ENCODE measurements at regions not wholly inside any gene's neighbourhood (a gene's known extent, or its start where the extent isn't known, plus 50 kb on each side); places are given as distances from the start of the nearest gene placed in this dataset.

DNA sequence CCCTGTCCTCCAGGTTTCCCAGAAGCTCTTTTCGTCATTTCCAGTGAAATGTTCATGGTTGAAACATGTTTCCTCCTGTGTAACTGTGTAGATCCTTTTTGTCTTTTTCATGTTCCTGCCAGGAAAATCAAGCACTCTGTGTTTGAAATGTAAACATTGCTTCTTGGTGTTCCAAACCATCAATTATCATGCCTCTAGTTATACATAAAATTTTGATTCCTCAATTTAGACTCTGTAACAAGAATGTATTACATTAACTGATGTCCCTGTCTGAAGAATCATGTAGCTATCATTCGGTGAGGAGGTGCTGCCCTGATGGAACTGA lies 546.3 kb upstream of the CITED2 start:
- DNase-seq, result no peak

DNA sequence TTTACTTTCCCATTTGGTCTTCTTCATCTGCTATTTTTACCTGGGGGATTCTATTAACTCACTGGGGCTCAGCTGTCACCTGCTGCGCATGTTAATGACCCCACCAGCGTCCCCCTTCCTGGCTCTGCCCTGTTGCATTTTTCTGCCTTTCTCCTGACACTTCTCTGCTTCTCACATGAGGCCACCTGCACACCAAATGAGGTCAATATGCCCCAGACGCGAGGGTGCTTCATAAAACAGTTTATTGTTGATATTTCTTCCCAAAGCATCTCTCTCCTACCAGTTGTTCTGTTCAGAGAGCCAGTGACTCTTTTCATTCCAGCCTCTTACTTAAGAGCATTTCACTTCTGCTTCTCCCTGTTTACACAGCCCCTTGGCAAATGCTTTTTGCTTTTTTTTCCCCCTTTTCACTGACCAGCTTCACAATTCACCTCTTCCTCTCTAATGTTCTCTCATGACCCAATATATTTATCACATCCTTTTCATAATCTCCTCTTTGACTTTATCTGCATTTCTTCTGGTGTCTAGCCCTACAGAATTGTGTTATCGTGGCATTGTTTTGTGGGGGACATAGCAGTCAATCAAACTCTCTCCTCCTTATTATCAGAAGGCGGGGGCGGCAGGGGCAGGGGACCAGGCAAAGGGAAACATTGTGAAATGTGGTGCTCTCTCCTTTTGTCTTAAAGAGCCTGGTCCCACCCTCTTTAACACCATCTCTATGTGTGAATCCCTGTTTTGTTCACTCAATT lies 545.8 kb upstream of the CITED2 start:
- DNase-seq, result no peak

DNA sequence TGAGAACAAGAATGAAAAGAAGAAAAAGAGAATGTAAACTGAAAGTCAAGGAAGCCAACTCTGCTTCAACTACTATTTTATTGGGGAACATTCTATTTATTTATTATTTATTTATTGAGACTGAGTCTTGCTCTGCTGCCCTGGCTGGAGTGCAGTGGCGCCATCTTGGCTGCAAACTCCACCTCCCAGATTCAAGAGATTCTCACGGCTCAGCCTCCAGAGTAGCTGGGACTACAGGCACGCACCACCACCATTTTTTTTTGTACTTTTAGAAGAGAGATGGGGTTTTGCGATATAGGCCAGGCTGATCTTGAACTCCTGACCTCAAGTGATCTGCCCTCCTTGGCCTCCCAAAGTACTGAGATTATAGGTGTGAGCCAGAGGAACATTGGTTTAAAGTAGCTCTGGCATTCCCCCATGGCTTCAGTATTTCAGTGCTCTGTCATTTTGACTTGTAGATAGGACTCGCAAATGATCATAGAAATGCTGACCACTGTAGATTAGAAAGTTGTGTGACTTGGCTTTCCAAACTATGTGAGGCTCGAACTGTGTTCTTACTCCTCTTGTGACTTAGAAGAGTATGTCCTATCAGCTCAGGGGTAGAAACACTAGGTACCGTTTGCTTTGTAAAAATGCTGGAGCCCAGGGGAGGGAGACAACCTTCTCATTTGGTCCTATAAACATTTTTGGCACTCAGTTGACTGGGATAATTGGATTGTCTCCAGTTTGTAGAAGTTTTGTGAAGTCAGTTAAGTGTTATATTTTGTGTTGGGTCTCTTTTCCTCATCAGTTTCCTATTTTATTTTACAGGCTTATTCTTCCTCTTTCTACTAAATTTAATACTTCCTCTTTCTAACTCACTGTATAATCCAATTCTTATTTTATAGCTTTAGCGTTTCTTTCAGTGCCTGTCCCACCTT lies 544.9 kb upstream of the CITED2 start:
- no peak for DNase-seq

DNA sequence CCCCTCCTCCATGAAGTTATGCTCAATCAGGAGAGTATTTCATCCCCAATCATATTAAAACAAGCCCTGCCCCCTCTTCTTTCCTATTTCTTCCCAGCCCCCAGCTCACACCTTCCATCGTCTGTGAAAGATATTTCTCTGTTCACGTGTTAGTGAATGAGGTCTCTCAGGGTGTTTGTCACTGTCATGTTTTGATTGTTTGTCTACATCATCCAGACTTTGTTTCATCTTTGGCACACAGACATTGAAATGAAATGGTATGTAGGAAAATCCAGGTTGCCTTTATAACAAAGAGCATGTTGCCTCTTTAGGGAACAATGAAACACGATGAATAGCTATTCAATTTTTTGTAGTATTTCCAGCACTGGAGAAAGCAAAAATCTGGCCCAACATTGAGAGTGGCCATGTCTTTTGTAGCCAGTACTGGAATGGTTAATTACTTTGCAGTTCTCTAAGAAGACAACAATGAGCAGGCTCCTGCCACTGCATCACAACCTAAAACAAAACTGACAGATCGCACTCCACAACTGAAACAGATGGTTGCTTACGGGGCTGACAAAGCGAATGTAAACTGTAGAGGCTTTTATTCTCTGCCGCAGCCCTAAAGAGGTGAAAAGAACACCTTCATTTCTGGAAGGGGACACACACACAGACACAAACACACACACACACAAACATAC lies 543.6 kb upstream of the CITED2 start:
- DNase-seq, result no peak

DNA sequence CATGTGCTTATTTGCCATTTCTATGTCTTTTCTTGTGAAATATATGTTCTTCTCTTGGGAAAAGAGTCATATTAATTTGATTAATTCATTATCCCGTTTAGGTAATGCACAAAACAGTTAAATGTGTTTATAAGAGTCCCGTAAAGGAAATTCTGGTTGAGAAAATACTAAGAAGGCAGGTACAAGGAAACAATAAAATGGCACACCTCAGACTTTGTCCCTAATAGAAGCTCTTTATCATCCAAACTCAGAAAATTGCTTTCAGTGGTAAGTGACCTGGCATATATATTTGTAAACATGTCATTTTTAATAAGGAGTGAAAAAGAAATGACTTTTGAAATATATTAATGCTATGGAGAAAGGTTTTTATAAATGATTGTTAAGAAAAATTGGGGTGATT lies 540.5 kb upstream of the CITED2 start:
- no peak for DNase-seq

DNA sequence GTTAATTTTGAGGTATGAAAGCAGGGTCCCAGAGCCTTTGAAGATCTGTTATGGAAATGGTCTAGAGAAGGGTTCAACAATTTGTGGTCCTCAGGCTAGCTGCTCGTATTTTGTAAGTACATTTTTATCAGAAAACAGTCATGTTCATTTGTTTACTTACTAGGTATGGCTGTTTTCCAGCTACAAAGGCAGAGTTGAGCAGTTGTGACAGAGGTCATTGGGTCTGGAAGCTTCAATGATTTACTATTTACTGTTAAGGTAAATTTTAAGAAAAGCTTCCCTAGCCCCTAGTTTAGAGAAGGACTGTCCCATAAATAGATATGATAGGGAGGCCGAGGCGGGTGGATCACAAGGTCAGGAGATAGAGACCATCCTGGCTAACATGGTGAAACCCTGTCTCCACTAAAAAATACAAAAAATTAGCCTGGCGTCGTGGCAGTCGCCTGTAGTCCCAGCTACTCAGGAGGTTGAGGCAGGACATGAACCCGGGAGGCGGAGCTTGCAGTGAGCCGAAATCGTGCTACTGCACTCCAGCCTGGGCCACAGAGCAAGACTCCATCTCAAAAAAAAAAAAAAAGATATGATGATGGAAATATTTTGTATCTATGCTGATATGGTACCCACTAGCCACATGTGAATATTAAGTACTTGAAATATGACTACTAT lies 538.4 kb upstream of the CITED2 start:
- no peak for DNase-seq

DNA sequence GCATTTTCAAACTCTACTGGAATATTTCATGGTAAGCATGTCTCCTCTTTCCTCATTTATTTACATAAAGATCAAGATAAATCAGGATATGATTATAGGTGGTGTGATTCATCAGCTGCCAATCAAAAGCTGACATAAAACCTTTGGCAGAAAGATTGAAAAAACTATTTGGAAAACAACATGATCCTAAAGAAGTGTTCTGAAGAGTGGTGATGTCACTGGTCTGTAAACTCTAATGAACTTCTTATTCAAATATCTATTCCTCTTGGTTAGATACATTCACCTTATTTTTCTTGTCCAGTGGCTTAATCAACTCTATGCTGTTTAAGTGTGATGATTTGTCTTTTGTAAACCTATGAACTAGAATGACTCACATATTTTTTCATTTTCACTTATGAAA lies 535.5 kb upstream of the CITED2 start:
- DNase-seq, result no peak

DNA sequence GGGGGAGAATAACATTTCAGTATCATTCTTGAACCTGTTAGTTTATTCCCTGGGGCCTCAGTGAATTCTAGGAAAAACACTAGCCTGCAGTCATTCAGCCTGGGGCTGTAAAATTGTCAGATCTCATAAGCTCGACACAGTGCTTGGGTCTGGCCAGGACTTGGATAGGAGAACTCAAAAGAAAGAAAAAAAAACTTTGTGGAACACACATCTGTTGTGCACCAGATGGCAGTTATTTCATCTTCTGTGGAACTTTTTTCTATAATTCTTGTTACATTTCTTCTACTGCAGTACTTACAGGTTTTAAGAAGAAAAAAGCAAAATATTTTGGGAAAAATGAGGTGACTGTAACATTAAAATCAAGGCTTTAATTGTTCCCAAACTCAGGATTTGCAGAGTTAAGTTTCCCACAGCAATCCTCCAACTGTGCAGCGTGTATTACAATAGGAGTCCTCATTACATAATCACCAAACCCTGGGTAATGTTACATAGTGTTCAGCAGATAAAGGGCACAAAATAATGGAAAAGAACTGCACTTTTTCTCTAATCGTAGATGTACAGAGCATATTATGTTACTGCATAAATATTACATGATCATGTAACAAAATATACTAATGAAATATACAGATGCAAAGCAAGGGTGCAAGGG lies 531.1 kb upstream of the CITED2 start:
- DNase-seq, result no peak

DNA sequence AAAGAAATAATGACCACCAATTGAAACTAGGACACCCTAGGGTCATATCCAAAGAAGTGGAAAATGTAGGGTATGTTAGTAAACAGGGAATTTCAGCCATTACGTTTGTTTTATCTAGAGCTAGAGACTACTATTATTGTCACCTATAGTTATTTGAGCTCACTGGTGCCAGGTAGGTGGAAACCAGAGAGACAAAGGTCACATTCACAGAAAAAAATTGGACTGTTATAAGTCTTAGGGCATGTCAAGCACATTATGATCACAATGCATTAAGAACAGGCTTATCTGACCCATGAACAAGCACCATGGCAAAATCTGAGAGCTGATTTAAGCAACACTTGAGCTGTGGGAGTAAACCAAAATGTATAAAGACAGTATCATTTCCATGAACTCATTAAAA lies 530.1 kb upstream of the CITED2 start:
- DNase-seq, result no peak

DNA sequence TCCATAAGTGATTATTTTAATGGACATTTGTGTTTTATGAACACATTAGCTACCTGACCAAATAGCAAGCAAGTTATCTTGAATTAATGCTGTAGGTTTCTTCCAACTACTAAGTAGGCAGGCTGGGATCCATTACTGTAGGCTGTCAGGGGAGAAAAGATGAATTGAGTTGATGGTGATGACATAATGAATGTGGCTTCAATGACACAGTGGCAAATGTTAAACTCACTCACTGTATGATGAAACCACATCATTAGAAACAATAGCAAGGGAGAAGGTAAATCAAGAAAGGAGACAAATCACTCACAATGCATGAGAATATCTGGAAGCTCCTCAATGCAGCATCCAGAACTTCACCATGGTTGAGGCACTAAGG lies 529.7 kb upstream of the CITED2 start:
- DNase-seq, result no peak

DNA sequence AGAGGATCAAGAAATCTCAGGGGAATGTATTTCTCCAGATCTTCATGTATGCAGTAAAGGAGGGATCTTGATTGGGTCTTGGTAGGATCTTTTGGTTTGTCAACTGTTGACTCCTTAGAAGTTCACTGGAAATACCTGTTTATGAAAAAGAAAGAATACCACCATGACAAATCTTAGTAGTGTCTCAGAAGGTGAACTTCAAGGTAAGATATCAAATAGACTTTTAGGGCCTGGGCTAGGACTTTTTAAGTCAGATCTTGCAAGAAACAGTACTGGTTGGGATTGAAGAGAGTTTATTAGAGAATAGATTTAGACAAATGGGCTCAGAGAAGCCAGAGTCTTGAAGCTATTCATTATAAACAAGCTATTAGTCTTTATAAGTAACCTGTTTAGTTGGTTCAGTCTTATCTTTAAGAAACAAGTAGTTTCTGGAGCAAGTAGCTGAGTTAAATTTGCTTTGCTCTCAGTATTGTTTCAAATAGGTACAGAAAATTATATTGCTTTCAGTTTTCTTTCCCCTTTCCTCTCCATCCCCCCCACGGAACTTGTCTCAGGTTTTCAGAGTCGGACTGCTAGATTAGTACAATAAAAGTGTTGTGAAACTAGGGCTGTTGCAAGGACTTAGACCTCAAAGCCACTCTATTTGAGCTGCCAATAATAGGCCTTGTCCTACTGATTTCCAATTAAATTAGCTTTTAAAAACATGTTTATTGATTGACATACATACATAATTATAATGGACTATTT lies 529.1 kb upstream of the CITED2 start:
- no peak for DNase-seq

DNA sequence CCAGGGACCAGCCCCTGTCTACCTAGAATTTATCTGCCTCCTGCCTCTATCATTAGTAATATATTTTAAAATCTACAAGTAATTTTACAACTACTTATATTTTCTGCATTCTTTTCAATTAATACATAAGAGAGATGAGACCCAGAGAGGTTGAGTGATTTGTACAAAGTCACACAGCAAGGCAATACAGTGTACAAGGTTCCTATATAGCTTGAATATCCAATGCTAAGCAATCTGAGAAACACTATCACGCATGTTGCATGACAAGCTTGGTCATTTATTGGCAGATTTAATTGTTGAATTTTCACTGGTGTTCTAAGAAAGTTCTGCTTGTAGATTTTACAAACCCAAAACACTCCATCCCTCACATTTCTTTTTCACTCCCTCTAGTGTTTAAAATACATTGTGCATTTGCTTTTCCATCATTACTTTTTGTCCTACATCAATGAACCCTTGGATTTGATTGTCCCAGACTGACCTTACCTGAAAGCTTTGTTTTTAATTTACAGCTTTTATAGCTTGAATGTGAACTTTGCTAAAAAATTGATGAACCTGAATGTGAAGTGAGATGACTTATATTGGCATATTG lies 520.9 kb upstream of the CITED2 start:
- DNase-seq, result no peak

DNA sequence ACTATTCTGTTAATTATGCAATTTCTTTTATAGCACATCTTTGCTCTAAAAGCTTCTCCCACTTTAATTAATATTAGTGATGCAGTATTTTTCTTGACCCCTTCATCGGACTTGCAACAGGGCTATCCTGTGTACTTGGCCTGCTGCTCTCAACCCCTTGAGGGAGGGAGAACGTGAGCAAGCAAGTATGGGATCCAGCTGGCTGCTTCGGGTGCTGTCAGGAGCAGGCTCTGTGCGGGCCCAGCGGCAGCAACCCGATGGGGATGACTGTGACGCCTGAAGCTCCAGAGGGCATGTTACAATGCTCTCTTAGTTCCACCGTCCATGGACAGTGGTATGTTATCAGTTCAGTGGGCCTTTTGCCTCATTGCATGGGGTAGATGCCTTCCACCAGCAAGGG lies 519.8 kb upstream of the CITED2 start:
- DNase-seq, result no peak

DNA sequence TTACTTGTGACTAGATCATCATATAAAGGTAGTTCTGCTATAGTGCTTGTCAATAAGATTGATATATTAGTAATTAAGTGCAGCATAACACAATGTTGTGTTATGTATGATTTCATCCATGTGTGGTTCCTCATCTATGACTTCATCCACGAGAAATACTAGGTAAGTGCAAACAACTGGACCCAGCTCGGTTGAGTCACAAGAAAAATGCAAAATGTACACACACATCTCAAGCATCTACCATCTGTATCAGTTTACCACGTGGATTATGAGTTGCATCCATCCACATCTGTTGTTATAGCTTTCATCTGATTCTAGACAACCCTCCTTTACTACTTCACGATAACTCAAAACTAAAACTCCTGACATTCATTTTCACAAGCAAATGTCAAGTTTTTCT lies 517.0 kb upstream of the CITED2 start:
- DNase-seq, result no peak

DNA sequence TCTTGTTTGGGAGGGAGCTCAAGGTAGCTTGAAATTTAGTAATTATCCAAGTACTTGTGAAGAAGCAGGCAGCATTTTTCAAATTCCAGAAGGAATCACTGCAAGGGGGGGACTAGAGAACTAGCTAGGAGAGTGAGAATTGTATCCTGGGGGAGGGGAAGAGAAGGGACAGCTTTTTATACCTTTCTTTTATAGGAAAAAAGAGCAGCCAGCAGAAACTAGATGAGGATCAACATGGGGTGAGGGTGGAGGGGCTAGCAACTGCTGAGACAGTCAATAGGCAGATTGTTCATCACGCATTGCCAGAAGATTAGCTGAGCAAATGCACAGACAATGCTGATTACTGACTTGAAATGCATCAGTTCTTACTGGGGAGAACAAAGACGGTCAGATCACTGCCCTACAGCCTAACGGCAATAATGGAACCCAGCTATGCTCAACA lies 514.3 kb upstream of the CITED2 start:
- no peak for DNase-seq

DNA sequence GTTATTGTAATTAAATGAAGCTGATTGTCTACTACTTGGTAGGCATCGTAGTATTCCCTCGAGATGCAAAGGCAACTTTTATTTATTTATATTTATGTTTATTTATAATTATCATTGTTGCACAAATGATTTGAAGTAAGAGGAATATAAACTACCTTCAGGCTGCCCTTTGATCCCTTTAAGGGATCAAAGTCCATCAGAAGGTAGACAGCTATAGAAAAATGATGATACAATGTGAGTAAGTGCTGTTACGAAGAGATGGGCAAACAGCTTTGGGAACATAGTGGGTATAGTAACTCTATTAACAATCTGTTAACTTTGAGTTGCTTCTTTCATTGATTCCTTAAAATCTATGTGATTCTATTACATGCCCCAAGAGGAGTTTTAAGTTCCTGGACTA lies 512.8 kb upstream of the CITED2 start:
- DNase-seq, result no peak

DNA sequence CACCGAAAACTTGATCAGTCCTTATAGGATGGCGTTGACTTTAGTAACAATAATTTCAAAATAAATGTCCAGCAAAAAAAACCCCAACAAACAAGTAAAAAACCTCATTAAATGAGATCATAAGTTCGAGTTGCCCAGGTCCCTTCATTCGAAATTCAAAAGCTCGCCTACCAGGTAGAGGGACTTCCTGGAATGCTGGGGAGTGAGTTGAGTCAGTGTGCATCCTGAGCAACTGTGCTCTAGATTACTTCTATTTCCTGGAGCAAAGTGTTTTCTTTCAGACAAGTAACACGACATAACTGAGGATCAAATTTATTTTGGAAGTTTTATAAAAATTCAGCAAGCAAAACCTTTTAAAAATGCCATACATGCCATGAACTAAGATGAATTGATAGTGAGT lies 511.9 kb upstream of the CITED2 start:
- DNase-seq, result no peak

DNA sequence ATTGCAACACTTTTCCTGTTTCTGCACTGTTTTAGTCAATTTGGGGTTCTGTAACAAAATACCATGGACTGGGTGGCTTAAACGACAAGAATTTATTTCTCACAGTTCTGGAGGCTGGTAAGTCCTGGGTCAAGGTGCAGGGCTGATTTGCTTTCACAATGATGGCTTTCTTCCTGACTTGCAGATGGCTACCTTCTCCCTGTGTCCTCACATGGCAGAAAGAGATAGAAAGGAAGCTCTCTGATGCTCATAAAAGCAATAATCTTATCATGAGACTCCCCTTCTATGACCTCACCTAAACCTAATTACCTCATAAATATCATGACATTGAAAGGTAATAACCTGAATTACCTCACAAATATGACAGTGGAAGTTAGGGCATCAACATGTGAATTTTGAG lies 511.5 kb upstream of the CITED2 start:
- DNase-seq, result no peak

DNA sequence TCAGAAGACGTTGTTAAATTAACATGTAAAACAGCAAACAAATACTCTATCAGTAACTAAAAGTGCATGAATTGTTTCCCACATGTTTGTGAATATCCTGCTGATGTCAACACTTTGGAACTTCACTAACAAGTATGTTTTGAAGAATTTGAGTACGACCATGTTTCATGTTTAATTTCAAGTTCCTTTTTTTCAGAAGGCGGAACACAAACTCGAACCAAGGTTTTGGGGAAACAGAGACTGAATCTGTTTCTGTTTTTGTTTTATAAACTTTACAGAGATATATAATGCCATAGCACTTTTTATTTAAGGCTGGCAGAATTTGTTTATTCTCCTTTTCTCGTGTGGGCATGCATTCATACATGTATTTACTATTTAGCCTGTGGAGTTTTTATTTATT lies 509.3 kb upstream of the CITED2 start:
- DNase-seq, result no peak

DNA sequence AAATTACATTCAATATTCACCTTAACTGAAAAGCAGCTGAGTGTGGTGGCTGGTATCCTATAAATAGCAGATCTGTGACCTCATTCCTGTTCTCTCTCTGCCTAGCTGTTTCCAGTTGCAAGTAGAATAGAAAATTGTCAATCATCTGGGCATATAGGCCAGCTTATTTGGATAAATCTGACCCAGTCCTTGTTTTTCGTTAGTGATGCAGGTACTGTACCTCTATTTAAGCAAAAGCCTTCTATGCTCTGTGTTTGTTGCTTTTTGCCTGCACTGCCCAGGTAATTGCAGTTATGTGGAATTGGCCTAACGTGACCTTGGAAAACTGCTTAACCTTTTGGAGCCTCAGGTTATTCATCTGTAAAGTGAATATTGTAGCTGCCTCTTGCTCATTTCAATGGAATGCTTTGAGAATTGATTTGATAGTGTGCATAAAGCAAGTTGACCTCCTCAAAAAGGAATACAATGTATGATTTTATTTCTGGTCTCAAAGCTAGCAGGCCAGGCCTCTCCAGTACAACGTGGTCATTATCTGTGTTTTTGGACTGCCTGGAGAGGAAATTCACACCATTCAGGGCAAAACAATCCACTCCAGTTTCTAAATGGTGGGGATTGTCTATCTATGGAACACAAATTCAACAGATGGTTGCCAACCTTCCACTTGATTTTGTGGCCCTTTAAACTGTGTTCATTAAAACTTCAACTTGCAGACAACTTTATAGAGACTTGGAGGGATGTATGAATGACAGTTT lies 508.7 kb upstream of the CITED2 start:
- no peak for DNase-seq

DNA sequence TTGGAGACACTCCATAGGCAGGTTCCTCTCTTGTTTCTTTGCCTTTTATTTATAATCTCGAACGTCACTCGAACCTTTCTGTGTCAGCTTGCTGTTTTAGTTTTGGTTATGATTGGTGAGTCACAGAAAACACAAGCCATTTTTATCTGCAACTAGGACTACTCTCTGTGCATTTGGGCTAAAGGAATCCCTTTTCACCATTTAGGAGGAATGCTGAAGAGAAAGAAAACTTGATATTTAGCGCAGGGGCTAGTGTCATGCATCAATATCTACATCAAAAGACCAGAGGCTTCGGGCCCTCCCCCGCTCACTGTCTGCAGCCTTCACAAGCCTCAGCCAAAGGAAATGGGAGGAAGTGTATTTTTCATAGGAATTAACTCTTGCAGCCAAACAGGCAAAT lies 507.8 kb upstream of the CITED2 start:
- no peak for DNase-seq
